B cell (primary cell): ENCODE measurements at regions not wholly inside any gene's neighbourhood (a gene's known extent, or its start where the extent isn't known, plus 50 kb on each side); places are given as distances from the start of the nearest gene placed in this dataset.

Source experiments
- CTCF ChIP-seq: fragments of 200-600 bp; IDR thresholded peaks from one replicate; pipeline ENCODE4 v1.8.0; 2022; ENCODE audit warnings: antibody characterized with exemption, mild to moderate bottlenecking
- EZH2 ChIP-seq: IDR thresholded peaks from 2 replicates; pipeline ENCODE4 v1.6.1; 2012; ENCODE audit warnings: borderline replicate concordance, low read depth, mild to moderate bottlenecking, moderate library complexity, low read length; ENCODE audit not compliant: insufficient read depth, poor library complexity, severe bottlenecking

- TF ChIP-seq CTCF: no peak
- TF ChIP-seq EZH2: no peak
Measured at GRCh38 chr9:99366621-99367020, 144.5 kb downstream of the SEC61B start.
